HCT116 (cell line): ENCODE measurements at regions not wholly inside any gene's neighbourhood (a gene's known extent, or its start where the extent isn't known, plus 50 kb on each side); places are given as distances from the start of the nearest gene placed in this dataset.

Source experiments
- CEBPB ChIP-seq: IDR thresholded peaks from 2 replicates; pipeline ENCODE4 v1.6.1; 2012; ENCODE audit warnings: low read depth
- CTCF ChIP-seq, 3 experiments: fragments of 200-600 bp in 1 of 3; sonication (generic) in 1 of 3; IDR thresholded peaks in 2 of 3; conservative IDR thresholded peaks in 1 of 3; 2 replicates each; pipeline ENCODE4 v1.5.1; 2012 to 2017; ENCODE audit warnings: low read depth in 2 of 3, low read length in 2 of 3, antibody characterized with exemption in 1 of 3, borderline replicate concordance in 1 of 3, control low read depth in 1 of 3, mild to moderate bottlenecking in 1 of 3, mixed read lengths in 1 of 3, mixed run types in 1 of 3, moderate library complexity in 1 of 3; ENCODE audit not compliant: insufficient read depth in 1 of 3
- POLR2A ChIP-seq: IDR thresholded peaks from 2 replicates; pipeline ENCODE4 v1.7.0; 2011; ENCODE audit warnings: borderline replicate concordance; ENCODE audit not compliant: insufficient read depth, insufficient read length; ENCODE audit errors: extremely low read depth
- POLR2AphosphoS5 ChIP-seq: IDR thresholded peaks from 2 replicates; pipeline ENCODE4 v1.6.1; 2011; ENCODE audit warnings: mild to moderate bottlenecking, low read depth, low read length, moderate library complexity
- SIN3A ChIP-seq: IDR thresholded peaks from 2 replicates; pipeline ENCODE4 v1.6.1; 2012; ENCODE audit warnings: low read depth
- YY1 ChIP-seq: IDR thresholded peaks from 2 replicates; pipeline ENCODE4 v1.6.1; 2011; ENCODE audit warnings: low read length, low read depth, moderate library complexity, mild to moderate bottlenecking; ENCODE audit not compliant: insufficient replicate concordance; ENCODE audit errors: extremely low read depth
- ZFX ChIP-seq: fragments of 450-650 bp; IDR thresholded peaks from 2 replicates; pipeline ENCODE4 v1.6.1; 2017

GRCh38 chr11:119910051-119910450 is 181.1 kb upstream of the NECTIN1 start:
- TF ChIP-seq CTCF (IDR thresholded peaks at IDR 0.05 in 2 of 3, conservative IDR thresholded peaks at IDR 0.05 in 1 of 3; ENCODE audit: borderline replicate concordance in 1 of 3, insufficient read depth in 1 of 3, low read depth in 2 of 3, low read length in 2 of 3), result no peak
- no peak for TF ChIP-seq POLR2AphosphoS5
- TF ChIP-seq POLR2A, result no peak
- no peak for TF ChIP-seq YY1
- no peak for TF ChIP-seq ZFX
- TF ChIP-seq CEBPB, result no peak
- TF ChIP-seq SIN3A, result no peak
